ENCODE measurements at regions not wholly inside any gene's neighbourhood (a gene's known extent, or its start where the extent isn't known, plus 50 kb on each side); places are given as distances from the start of the nearest gene placed in this dataset.
"Not testable (repeated sequence)": the region's sequence is repeated elsewhere in the genome, so short reads cannot be mapped to it uniquely, and the experiment has no call there.

GRCh38 chr1:148328884-148329283 lies 154.2 kb downstream of the PPIAL4G start:
- H2AFZ ChIP-seq (ENCODE audit: low read depth, low read length) = no peak overlapping the region
- H3K27me3 ChIP-seq (ENCODE audit: control insufficient read depth in 2 of 2, insufficient read depth in 2 of 2, low read length in 2 of 2) = no peaks in the 10 kb centered on the region; a peak in 1 of 5 replicates
- no peak overlapping the region for H3K9ac ChIP-seq (ENCODE audit: insufficient read depth in 1 of 2, low read depth in 2 of 2, low read length in 2 of 2)
- DNase-seq (ENCODE audit: extremely low read depth in 1 of 4, low spot score in 3 of 4) = no peak
- no TSS peak for BruUV-seq (replicated peaks)
- FAIRE-seq = no peak
- no peak for ATAC-seq
- 63% methylated on average over 21 of the region's 26 CpGs for WGBS (ENCODE audit: insufficient coverage, low coverage, missing lambda C conversion rate)
- H3K4me2 ChIP-seq (ENCODE audit: insufficient read depth, low read length) = no peak overlapping the region
- ChIA-PET POLR2A (no interaction called here), CTCF (ENCODE audit: low intra/inter-chr PET ratio) (no interaction called here)
- TF ChIP-seq CEBPG (CRISPR knock-in tag; IDR thresholded peaks at IDR 0.05) (no peak), CEBPG (tag; conservative IDR thresholded peaks at IDR 0.05 in 1 of 2, IDR thresholded peaks at IDR 0.05 in 1 of 2) (peak in 1 of 2 experiments; percentile 30; a peak in 1 of 4 replicates), CEBPB (tag; IDR thresholded peaks at IDR 0.05) (peak; percentile 80), NR1H2 (CRISPR knock-in tag; IDR thresholded peaks at IDR 0.05) (no peak)
- peaks cover 3 to 4% of the 10 kb centered on the region in 2 experiments; a peak in 2 of 5 replicates for H3K4me1 ChIP-seq (replicated peaks in 1 of 2; ENCODE audit: control insufficient read depth in 2 of 2, insufficient read depth in 2 of 2, low read length in 2 of 2)
- no peaks in the 10 kb centered on the region for H3K79me2 ChIP-seq (ENCODE audit: control insufficient read depth, insufficient read depth, low read length)
- H4K20me1 ChIP-seq (replicated peaks; ENCODE audit: control insufficient read depth, insufficient read depth, low read length) = no peaks in the 10 kb centered on the region
- H3K27ac ChIP-seq (ENCODE audit: extremely low read depth, low read depth, low read length) = no peak overlapping the region
- no peak overlapping the region for H3K4me3 ChIP-seq
- no peaks in the 10 kb centered on the region for H3K9me1 ChIP-seq (ENCODE audit: control insufficient read depth, insufficient read depth, low read length)
- H3K9me3 ChIP-seq (replicated peaks; ENCODE audit: control insufficient read depth, insufficient read depth, low read depth, low read length) = peaks cover 6% of the 10 kb centered on the region
- intact Hi-C loops (cut with micrococcal nuclease) (no loop called here), in situ Hi-C loops (cut with MboI) (no loop called here)
- H3K36me3 ChIP-seq (ENCODE audit: control insufficient read depth, insufficient read depth, low read length) = no peaks in the 10 kb centered on the region

- H2AFZ ChIP-seq (ENCODE audit: low read depth, low read length); intact Hi-C loops (cut with micrococcal nuclease); FAIRE-seq; H3K79me2 ChIP-seq (ENCODE audit: control insufficient read depth, insufficient read depth, low read length); H3K4me3 ChIP-seq; ATAC-seq; H4K20me1 ChIP-seq (replicated peaks; ENCODE audit: control insufficient read depth, insufficient read depth, low read length); DNase-seq (ENCODE audit: extremely low read depth in 1 of 4, low spot score in 3 of 4); H3K27ac ChIP-seq (ENCODE audit: extremely low read depth, low read depth, low read length); H3K27me3 ChIP-seq (ENCODE audit: control insufficient read depth in 2 of 2, insufficient read depth in 2 of 2, low read length in 2 of 2); in situ Hi-C loops (cut with MboI); BruUV-seq (replicated peaks); H3K4me2 ChIP-seq (ENCODE audit: insufficient read depth, low read length); H3K9ac ChIP-seq (ENCODE audit: insufficient read depth in 1 of 2, low read depth in 2 of 2, low read length in 2 of 2); CTCF ChIA-PET (ENCODE audit: low intra/inter-chr PET ratio); H3K9me3 ChIP-seq (replicated peaks; ENCODE audit: control insufficient read depth, insufficient read depth, low read depth, low read length); H3K36me3 ChIP-seq (ENCODE audit: control insufficient read depth, insufficient read depth, low read length); H3K4me1 ChIP-seq (replicated peaks in 1 of 2; ENCODE audit: control insufficient read depth in 2 of 2, insufficient read depth in 2 of 2, low read length in 2 of 2); H3K9me1 ChIP-seq (ENCODE audit: control insufficient read depth, insufficient read depth, low read length); POLR2A ChIA-PET: not testable (repeated sequence)
- 36% methylated on average over 14 of the region's 17 CpGs for WGBS (ENCODE audit: insufficient coverage, low coverage, missing lambda C conversion rate)
- TF ChIP-seq, protein P1, sequence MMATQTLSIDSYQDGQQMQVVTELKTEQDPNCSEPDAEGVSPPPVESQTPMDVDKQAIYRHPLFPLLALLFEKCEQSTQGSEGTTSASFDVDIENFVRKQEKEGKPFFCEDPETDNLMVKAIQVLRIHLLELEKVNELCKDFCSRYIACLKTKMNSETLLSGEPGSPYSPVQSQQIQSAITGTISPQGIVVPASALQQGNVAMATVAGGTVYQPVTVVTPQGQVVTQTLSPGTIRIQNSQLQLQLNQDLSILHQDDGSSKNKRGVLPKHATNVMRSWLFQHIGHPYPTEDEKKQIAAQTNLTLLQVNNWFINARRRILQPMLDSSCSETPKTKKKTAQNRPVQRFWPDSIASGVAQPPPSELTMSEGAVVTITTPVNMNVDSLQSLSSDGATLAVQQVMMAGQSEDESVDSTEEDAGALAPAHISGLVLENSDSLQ (IDR thresholded peaks at IDR 0.05) = peak; percentile 43; the same call in 1 of the 2 replicates
These were observed 158.1 kb downstream of the PPIAL4G start for GRCh38 chr1:148325031-148325430.

Measured in K562 (cell line).